NCI-H345 treated with DMSO at 0.1 percent for 48 hours (cell line): ENCODE measurements at regions not wholly inside any gene's neighbourhood (a gene's known extent, or its start where the extent isn't known, plus 50 kb on each side); places are given as distances from the start of the nearest gene placed in this dataset.
A peak's percentile ranks its signal among the peaks of the same experiment; 100 is the strongest.

Source experiments
- DNase-seq: peaks from one replicate; lab custom pipeline; 2025; ENCODE audit not compliant: unreplicated experiment; lab: John Stamatoyannopoulos, UW

DNA sequence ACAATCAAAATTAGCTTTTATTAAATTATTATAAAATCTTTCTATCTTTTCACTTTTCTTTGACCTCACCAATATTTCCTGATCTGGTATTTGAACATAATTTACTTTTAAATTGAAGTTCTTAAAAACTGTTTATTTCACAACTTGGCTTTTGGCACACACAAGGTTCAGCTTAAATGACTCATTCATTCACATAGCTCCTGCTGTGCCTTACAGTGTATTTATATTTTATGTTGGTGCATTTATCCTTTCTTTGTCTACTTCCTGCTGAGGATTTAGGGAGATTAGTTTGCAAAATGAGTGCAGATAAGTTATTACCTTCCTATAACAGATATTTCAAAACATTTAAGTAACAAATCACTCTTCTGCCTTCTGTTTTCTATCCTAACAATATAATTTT is 430.6 kb downstream of the DTHD1 start:
- no peak for DNase-seq

DNA sequence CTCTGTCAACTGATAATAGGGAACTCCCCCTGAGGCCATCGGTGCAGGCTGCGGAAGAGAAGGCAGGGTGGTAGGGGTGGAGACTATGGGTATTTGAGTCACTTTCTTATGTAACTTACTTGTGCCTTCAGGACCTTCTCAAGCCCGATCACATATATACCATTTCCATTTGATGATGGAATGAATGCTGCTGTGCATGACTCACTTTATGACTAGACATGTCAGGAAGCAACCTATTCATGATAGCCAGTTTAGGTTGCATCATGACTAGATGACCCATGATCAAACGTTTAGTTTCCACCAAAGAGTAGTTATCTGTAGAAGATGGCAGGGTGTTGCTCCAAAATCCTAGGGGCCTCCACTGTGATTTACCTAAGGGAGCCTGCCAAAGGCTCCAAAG is 435.5 kb downstream of the DTHD1 start:
- no peak for DNase-seq

DNA sequence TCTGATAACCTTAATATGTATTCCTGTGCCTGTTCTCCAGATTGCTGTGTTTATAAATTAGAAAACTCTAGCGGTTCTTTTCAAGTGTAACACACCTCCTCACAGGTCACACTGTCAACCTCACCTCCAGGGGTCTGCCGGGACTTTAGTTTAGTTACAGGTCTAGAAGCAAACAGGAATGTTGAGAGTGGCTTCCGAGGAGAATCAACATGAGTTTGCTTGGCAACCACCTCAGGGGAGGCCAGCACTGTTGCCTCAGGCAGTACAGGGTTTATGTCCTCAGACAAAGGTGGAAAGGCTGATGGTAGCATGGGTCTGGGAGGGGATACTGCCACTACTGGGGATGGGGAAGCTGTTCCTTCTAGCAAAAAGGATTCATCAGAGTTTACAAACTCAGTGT is 438.0 kb downstream of the DTHD1 start:
- no peak for DNase-seq

DNA sequence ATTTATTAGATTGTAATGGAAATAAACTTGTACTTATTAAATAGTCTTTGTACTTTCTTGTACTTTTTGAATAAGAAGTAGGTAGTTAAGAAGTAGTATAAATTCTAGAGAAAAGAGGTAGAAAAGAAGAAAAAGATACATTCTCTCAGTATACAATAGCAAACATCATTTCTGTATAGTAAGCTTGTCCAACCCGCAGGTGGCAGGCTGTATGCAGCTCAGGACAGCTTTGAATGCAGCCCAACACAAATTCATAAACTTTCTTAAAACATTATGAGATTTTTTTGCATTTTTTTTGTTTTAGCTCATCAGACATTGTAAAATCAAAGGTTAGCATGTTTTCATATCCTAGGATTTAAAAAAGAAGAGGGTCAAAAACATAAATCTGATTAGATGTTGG is 441.6 kb downstream of the DTHD1 start:
- no peak for DNase-seq

DNA sequence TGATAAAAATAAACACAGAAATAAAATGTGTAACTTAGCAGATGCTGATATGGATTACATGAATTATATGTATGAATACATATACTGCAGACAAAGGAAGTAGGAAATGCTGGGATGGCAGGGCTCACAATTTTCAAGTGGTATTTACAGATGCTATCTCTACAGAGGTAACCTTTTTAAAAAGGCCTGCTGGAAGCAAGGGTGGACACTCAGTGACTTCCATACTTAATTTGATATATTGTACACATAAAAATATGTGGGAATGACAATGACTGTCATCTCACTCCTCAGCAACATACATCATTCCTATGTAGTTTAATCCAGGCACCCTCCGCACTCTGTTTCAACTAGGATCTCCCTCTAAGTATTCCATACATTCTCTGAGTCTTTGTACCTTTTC is 452.9 kb downstream of the DTHD1 start:
- DNase-seq: no peak

DNA sequence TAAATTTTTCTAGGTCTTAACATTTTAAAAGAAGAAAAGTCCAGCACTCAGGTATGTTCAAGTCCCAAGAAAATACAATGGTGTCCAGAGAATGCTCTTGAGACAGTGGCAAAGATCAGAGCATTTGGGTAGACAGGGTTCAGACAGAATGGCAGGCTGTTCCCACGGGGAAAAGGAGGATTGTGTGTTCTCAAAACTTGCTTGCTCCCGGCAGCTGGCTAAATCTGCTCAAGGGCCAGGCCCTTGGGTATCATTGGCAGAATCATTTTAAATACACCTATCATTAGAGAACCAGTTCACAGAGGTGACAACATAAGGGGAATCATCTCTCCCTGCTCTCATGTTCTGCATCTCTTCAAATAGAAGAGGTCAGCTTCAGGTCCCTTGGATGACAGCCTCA is 456.3 kb downstream of the DTHD1 start:
- DNase-seq: no peak

DNA sequence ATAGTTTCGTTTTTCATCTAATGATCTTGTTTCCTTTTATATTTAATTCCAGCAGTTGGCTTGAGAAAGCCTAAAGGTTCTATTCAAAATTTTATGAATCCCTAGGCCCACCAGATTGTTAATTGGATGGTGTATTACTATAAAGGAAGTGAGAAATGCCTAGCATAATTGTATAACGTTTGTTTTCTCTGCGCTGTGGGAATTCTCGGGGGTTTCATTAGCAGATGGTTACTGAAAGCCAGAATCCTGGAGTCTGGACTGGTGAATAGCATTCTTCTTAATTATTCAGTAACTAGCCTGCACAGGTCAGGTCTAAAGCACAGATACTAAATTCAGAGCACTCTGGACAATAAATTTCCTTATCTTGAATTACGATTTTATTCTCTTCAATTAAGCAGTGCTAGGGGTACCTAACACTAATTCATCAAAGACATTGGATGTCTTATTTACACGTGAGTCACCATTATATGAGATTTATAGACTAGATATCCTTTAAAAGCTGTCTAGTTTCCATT is 459.4 kb downstream of the DTHD1 start:
- no peak for DNase-seq

DNA sequence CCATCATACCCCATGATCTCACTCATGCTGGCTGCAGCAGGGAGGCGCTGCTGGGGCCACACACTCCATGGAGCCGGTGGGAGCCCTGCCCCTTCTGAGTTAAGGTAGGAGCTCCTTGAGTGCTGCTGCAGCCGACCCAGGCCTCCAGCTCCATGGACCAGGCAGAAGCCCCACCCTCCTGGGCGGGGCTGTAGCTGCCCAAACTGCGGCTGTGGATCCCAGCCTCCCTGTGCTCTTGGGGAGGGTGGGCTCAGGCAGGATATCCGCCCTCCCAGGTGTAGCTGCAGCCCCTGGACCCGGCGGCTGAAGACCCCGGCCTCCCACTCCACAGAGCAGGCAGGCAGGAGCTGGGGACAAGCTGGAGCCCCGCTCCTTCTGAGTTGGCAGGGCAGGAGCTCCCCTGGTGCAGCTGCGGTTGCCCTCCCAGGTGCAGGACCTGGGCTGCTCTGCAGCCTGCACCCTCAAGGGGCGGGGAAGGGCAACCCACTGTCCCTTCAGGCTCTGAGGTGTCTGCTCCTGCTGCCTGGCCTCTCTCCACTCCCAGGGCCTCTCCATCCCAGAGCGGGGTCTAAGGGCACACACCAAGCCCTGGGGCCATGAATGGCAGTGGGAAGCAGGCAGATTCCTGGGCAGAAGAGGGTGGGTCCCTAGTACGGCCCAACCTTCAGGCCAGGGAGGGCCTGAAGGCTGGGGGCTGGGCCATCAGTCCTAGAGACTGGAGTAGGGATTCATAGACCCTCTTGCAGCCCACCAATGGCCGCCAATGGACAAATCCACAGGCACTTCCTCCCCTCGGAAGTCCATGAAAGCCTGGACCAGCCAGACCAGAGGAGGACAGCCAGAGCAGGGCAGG is 466.1 kb downstream of the DTHD1 start:
- no peak for DNase-seq

DNA sequence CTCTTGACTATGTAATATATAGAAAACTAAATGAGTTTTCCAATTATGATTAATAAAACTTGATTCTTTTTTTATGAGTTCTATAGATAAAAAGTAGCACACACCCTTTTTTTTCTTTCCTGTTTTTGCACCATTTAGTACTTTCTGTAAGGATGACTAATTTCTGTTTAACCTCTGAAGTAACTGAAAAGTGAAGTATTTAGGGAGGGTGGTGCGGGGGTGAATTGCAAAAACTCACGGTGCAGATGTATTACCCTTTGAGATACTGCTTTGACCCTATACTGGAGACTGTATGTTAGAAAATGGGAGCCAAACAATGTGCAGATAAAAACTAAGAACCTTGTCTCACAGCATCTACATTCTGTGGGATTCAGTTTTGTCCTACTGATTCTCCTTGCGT is 471.6 kb downstream of the DTHD1 start:
- DNase-seq: no peak

DNA sequence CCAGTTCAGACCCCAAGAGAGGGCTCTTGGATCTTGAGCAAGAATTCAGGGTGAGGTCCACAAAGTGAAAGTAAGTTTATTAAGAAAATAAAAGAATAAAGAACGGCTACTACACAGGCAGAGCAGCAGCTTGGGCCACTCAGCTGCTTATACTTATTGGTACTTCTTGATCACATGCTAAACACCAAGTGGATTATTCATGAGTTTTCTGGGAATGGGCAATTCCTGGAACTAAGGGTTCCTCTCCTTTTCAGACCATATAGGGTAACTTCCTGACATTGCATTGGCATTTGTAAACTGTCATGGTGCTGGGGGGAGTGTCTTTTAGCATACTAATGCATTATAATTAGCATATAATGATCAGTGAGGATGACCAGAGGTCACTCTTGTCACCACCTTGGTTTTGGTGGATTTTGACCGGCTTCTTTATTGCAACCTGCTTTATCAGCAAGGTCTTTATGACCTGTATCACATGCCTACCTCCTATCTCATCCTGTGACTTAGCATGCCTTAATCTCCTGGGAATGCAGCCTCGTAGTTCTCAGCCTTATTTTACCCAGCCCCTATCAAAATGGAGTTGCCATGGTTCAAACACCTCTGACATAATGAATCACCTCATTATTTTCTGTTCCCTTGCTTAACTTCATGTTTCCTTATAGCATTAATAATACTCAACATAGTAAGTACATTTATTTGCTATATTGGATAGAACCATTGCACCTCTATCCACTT is 476.3 kb downstream of the DTHD1 start:
- DNase-seq: no peak

DNA sequence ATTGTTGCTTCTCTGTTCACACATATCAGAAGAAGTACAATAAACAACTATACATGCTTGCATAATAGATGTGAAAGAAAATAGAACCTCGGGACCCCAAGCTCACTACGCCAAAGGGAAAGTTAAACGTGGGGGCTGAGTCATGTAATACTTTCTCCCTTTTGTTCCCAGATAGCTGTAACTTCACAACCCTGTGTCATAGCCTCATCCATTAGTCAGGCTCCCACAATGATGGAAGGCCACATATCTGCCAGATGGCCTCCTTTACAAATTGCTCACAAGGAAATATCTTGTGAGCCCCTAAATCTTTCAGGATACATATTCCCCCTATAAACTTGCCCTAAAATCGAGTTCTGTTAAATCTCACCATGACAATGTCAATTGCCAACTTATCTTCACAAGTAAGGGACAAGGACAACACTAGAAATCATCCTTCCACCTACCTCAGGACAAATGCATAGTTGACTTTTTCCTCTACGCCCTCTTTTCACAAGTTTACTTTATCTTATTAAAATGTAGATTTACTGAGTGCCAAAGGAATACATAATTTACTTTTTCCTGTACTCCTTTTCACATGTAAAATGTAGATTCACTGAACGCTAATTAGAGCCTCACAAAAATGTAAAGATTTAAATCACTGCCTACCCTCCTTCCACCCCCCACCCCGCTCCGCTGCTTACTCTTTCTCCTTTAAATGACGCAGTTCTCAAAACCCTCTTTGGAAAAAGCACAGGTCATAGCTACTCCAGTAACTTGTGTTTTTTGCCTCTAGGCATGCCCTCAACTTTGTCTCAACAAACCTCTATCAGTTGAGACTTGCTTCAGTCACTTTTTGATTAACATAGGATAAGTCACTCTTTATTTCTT is 477.1 kb downstream of the DTHD1 start:
- DNase-seq: no peak

DNA sequence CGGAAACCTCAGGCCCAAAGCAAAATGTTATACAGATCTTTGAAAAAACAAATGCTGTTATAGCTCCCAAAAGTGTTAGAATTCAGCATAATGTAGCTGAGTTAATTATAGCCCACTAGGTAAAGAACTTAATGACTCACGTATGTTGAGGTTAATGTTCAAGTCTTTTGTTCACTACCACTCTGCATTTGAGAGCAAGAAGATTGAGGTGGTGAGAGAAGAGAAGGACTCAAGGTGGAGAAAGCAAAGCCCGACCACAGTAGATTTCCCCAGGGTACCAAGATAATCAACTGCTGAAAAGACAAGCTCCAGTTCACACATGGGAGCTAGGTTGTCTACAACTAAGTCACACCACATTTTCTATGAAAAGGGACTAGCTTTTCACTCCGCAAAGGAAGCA is 480.2 kb downstream of the DTHD1 start:
- DNase-seq: no peak

DNA sequence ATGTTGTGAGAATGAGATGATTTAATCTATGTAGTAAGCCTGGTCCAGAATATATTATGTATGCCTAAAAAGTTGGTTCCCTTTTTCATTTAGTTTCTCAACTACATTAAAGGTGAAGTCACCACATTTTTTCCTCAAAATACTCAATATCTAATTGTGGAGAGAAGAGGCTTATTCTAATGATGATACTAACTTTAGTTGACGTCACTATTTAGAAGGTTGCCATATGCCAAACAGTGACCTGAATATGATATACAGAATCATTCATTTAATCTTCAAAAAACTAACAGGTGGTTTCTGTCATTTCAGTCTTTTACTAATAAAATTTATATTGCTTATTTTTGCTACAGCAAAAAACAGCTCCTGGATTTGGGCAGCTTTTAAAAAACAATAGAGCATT is 480.7 kb upstream of the NWD2 start:
- DNase-seq: no peak

DNA sequence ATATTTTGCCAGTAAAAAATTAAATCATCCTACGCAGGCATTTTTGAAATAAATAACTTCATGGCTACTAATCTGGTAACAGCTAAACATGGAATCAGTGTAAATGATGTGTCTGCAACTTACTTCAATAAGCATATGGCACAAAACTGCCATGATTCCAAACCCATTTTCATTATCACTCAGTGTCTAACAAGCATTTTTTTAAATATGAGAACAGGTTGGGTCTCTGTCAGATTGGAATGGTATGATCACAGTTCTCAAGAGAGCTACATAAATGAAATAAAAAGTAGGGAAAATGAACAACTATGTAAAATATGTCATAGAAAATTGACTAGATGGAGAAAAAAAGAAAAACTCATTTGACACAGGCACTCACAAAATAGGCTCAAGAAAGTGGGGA is 476.9 kb upstream of the NWD2 start:
- no peak for DNase-seq

DNA sequence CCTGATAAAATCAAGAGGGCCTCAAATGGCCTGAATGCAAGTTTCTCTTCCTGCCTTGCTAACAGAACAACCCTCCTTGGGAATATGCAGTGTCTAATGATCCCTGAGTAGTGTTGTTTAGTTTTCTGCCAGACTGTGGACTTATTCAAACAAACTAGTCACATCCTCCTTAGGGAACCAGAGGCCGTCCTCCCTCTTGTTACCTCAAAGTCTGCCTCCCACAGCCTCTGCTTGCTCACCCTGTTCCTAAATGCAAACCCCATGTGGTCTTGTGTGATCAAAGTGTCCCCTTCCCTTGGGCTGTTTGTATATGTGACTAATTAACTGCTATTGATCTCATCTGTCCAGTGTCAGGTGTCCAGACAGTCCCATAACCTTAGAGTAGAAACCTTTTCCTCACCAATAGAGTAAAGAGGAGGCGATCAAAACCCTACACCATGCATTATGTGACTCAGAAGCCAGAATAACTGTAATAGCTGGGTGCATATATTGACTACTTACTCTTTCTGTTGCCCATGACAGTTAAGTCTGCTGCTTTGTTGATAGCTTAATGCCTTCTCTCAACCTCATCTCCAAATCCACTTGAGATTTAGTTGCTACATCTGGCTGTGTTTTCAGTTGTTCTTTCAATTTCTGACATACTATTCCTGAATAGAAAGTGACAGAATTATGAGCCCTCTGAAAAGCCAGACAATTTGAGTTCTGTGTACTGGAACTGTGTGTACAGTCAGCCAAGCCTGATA is 473.0 kb upstream of the NWD2 start:
- DNase-seq: peak; percentile 9

DNA sequence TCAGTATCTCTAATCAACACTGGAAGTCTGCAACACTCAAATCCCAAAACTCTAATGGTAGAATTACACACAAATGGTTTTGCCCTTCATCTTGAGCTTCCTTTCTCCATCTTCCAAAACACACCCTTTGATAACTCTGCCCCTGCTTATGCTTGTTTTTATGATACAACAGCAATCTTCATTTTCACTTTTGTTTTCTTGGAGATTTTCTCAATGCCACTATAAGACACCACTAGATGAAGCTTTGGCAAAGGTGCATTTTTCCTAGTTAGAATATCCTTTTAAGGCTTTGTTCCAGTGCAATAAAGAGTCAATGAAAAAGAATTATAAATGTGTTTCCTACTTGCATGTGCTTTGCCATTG is 472.4 kb upstream of the NWD2 start:
- no peak for DNase-seq

DNA sequence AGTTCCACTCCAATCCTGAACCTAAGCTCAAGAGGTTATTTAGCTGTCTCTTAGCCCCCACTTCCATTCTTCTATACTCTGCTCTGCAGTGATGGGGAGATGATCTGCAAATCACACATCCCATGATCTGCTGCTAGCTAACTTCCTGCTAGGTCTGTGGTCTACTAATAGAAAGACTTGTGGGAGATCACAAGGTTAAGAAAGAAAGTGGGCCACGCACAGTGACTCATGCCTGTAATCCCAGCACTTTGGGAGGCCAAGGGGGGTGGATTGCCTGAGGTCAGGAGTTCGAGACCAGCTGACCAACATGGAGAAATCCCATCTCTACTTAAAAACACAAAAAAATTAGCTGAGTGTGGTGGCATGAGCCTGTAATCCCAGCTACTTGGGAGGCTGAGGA is 471.1 kb upstream of the NWD2 start:
- DNase-seq: no peak

DNA sequence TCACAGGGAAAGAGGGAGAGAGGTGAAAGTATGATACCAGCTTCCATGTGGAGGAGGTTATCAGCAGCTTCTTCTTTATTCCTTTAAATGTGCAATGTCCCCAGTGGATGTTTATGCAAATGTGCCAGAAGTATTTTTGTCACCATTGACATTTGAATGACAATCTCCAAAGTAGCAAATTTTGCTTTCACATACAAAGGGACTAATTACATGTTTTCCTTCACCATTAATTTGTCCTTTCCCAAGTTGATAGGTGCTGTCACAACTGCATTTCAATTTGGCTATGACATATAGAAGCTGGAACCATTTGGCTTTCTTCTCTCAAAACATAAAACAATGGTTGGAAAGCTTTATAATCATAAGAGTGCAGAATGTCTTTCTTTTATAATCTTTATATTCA is 469.0 kb upstream of the NWD2 start:
- DNase-seq: no peak

DNA sequence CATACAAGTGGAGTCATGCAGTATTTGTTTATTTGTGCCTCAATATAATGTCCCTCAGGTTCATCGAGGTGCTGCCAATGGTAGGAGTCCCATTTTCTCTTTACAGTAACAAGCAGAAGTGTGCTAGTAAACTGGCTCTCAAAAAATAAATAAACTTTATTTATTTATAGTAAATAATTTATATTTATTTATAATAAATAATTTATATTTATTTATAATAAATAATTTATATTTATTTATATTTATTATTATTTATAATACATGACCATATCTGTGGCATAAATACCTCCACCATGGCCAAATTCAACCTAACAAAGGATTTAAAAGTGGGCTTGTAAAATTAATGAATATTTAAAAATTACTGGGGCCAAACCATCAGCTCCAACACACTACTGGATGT is 464.9 kb upstream of the NWD2 start:
- DNase-seq: no peak

DNA sequence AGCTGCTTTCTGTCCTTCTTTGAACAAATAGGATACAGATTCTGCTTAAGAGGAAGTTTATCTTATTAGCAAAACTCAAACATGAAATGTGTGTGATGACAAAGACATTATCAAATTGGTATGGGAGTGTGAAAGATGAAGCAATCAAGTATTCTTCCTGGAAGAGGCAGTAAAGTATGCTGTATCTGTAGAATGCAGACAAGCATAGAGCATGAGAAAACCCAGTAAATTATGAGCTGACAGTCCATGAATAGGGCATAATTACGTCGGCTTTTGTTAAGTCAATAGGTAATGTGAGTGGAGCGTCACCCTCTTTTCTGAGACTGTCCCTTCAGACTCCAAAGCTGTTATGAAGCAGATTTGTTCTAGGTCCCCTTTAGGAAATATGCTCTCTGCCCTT is 458.6 kb upstream of the NWD2 start:
- no peak for DNase-seq

DNA sequence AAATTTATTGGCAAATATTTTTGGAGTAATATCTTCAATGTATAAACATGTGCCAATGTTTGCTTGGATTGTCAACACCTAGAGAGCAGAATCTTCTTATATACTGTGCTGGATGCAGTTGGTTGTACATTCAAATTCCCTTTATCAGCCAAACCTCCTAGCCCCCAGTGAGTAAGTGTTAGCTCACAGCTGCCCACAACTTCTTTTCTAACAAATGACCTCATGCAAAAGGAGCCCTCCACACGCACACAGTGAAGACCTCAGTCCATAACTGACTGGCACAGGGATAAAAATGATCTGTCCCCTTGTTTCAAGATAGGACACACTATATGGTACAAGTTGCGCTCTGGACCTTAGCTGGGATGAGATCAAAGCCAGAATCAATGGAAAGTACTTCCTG is 458.0 kb upstream of the NWD2 start:
- DNase-seq: no peak
